SU-DHL-6 (cell line): ENCODE measurements at regions not wholly inside any gene's neighbourhood (a gene's known extent, or its start where the extent isn't known, plus 50 kb on each side); places are given as distances from the start of the nearest gene placed in this dataset.

ENCODE experiments used
- CTCF ChIP-seq: fragments of 200-600 bp; sonication (generic); IDR thresholded peaks from one replicate; pipeline ENCODE4 v1.5.1; 2017; ENCODE audit warnings: antibody characterized with exemption, mild to moderate bottlenecking, low read length, moderate library complexity; ENCODE audit not compliant: insufficient read depth, poor library complexity, severe bottlenecking
- EZH2phosphoT487 ChIP-seq: fragments of 200-600 bp; sonication (generic), shearing (Covaris generic); conservative IDR thresholded peaks from 2 replicates; pipeline ENCODE4 v1.6.1; 2018; ENCODE audit warnings: mild to moderate bottlenecking, antibody characterized with exemption, low read length, moderate library complexity, mixed read lengths

DNA sequence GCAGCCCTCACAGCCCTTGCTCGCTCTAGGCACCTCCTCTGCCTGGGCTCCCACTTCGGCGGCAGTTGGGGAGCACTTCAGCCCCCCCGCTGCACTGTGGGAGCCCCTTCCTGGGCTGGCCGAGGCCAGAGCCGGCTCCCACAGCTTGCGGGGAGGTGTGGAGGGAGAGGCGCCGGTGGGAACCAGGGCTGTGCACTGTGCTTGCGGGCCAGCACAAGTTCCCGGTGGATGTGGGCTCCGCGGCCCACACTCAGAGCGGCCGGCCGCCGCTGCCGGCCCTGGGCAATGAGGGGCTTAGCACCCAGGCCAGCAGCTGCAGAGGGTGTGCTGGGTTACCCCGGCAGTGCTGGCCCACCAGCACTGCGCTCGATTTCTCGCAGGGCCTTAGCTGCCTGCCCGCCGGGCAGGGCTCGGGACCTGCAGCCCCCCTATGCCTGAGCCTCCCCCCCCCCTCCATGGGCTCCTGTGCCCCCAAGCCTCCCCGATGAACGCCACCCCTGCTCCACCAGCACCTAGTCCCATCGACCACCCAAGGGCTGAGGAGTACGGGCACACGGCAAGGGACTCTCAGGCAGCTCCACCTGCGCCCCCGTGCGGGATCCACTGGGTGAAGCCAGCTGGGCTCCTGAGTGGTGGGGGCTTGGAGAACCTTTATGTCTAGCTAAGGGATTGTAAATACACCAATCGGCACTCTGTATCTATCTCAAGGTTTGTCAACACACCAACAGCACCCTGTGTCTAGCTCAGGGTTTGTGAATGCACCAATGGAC, 224.8 kb downstream of the ZNF608 start:
- TF ChIP-seq CTCF (no peak), EZH2phosphoT487 (no peak)
